HG03097 (cell line): ENCODE measurements at regions not wholly inside any gene's neighbourhood (a gene's known extent, or its start where the extent isn't known, plus 50 kb on each side); places are given as distances from the start of the nearest gene placed in this dataset.
A peak's percentile ranks its signal among the peaks of the same experiment; 100 is the strongest.
"Not testable (repeated sequence)": the region's sequence is repeated elsewhere in the genome, so short reads cannot be mapped to it uniquely, and the experiment has no call there.

Experiments
- ATAC-seq: cut with Tn5 transposase; IDR thresholded peaks from one replicate; pipeline ENCODE4 v1.9.1; 2021; ENCODE audit not compliant: unreplicated experiment, low FRiP score

DNA sequence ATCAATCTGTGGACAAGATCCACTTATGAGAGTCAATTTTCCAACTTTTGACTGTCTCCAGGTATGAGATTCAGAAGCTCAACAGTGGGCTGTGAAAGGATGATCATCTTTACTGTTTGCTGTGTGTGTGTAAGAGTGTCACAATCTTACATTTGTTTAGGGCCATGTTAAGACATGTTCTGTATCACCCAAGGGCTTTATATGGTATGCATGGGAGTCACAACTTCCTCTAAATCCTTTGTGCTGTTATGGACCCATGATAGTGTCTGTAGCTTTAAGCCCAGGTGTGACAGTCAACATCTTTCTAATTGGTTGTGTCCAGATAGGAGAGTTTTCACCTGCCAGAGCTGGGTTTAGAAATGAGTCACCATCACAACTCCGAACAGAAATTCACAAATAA lies 70.2 kb downstream of the ZNF726 start:
- ATAC-seq: not testable (repeated sequence)

DNA sequence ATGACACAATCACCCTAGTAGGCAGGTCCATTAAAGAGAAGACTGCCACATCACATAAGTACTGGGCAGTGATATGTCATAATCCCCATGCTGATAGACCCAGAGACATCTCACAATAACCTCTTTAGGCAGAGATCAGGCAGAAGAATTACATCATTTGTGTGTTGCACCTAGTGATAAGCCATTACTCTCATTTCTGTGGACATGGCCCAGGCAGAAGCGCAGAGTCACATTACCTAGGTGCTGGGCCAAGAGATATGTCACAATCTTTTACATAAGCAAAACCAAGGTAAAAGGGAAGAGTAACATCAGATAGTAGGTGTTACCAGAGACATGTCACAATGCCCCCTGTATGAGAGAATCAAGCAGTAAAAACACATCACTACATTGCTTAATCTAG lies 71.9 kb downstream of the ZNF726 start:
- ATAC-seq: no peak

DNA sequence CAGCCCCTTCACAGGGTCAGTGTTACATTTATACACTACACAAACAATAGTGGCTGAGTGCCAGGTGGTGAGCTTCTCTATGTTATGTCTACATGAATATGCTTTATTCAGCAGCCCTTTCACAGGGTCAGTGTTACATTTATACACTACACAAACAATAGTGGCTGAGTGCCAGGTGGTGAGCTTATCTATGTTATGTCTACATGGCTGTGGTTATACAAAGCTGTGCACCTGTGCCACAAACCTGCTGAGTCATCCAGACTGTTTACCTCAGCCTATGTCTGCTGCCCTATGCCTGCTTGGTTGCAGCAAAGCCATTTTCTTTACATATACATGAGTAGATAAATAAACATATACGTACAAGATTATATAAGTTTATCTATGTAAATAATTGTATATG lies 76.5 kb downstream of the ZNF726 start:
- no peak for ATAC-seq

DNA sequence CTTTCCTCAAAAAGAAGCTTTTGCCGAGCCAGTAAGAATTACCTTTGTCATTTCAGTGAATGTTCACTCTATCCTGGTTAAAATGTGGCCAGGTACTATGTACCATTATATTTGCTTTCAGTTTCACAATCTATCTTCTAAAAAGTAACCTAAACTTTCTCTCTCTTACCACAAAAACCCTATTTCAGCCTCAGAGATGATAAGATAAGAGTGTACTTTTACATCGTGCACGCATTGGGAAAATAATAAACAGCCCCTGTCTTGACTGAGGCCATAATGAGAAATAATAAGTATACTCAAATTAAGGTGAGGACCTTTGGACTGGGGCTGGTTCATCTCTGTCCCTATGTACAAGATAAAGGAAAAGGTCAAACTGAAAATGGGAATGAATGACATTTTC lies 77.7 kb downstream of the ZNF726 start:
- no peak for ATAC-seq

DNA sequence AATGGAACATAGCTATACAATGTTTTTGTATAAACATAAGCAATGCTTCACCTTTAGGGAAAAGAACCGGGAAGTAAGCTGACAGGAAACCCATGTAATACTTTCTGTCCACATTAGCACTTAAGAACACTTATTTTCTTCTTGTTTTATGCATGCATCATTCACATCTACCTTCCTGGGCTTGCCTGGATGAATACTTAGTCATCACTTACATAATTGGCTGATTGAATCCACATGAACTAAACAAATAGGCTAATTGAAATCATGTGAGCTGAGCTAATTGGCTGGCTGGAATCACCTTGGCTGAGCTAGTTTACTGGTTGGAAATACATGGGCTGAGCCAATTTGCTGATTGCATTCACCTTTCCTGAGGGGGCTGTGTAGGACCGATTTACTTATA lies 78.8 kb downstream of the ZNF726 start:
- no peak for ATAC-seq

DNA sequence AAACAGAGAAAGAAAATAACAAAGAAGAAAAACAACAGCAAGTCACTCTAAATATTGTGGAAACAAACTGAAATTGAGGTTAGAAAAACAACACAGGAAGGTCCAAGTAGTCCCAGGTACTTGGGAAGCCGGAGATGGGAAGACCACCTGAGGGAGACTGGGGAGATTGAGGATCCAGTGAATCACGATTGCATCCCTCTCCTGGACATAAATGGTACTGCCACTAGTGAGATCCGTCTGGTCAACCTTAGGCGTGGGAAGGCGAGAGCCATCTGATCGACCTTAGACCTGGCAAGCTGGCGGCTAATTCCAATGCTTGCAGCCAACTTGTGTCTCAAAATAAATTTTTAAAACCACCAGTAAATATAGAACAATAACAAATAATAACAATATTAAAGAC lies 81.9 kb downstream of the ZNF726 start:
- ATAC-seq: no peak

DNA sequence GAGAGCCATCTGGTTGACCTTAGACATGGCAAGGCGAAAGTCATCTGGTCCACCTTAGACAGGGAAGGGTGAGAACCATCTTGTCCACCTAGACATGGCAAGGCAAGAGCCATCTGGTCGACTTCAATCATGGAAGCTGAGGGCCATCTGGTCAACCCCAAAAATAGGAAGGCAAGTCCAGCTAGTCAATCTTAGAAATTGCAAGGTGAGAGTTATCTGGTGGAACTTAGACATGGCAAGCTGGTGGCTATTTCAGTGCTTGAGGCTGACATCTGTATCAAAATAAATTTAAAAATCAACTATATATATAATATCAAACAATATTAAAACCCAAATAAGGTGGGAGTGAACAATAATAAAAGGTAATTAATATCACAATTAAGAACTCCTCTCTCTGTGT lies 83.9 kb downstream of the ZNF726 start:
- no peak for ATAC-seq

DNA sequence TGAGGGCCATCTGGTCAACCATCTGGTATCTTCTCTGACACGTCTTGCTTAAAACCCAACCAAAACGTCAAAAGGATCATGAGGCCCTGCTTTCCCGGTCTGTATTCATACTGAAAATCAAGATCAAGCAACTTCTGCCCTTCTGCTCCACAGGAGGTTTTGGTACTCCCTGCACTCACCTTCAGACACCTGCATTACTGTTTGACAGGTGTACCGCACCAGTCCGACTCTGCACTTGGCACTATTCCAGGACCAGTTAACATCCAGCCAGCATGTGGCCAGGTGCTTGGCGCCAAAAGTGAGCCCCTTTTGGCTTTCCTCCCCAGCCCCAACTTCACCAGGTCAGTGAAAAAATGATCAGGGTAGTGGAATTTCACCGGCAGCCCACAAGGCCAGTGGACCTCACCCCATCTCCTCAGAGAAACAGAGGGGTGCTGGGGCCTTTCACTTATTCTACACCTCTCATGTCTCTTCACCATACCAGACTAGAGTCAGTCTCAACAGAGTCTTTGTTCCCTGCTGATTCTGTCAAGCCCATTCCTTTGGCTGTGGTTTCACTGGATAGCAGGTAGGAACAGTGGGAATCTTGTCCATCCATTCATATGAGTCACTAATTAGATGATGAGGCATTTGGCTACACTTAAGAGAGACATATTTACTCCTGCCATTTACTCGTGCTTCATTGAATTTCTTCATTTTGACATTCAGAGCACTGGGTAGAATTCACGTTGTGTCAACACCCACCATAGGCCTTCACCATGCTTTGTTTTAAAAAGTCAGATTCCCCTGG lies 85.3 kb downstream of the ZNF726 start:
- ATAC-seq: no peak

DNA sequence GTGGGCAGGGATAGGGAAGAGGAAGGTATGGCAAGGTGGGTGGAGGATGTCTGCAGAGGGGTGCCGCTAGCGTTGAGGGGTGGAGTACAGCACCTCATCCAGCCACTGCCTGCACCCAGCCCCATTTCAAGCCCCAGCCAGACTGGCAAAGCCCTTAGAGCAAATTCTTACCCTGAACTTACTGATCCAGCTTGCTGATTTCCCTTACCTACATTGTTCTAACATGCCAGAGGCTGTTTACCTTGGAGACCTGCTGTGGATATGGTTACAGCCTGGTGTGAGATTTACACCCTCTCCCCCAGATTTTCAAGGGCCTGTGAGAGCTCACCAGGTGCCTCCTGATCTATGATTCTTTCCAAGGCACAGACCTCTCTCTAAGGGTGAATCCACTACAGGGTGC lies 86.0 kb downstream of the ZNF726 start:
- no peak for ATAC-seq

DNA sequence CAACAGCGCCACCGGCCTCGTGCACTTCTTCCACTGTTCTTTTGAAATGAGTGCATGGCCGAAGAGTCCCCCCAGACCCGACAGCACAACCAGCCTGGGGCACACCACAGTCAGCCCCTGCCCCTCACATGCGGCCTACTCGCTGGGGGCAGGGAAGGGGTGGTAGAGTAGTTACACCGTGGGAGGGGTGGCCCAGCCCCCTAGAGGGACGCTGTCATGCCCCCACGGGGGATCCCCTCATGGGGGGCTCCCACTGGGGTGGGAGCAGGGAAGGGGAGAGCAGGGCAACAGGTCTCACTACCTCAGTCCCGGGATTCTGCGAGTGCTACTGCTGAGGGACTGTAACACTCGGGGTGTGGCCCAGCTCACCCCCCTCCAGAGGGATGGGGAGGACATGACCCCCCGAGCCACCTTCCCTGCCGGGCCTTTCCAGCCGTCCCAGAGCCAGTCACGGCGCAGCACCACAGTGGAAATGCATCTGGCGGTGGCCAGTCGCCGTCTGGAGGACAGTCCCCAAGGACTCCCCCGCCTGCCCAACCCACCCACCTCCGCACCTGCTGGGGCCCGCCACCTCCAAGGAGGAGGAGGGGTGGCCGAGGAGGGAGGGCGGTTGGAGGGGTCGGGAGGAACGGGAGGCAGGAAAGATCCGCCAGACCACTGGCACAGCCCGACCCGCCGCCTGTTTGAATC lies 84.6 kb upstream of the ZNF254 start:
- ATAC-seq: no peak

DNA sequence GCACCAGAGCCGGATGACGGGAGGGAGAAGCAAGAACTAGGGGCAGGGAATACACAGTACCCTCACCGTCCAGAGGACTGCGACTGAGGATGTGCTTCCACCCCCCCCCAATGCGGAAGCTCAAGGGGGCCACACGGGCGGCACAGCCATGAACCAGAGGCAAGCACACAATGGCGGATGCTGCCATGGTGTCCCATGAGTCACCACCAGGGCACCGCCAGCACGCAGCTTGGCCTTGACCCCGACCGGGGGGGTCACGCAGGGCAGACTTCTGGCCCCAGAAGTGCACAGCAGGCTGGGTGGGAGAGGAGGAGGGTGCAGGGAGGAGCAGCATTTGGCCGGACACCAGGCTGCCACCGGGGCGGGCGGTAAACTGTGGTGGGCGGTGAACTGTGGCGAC lies 83.5 kb upstream of the ZNF254 start:
- no peak for ATAC-seq

DNA sequence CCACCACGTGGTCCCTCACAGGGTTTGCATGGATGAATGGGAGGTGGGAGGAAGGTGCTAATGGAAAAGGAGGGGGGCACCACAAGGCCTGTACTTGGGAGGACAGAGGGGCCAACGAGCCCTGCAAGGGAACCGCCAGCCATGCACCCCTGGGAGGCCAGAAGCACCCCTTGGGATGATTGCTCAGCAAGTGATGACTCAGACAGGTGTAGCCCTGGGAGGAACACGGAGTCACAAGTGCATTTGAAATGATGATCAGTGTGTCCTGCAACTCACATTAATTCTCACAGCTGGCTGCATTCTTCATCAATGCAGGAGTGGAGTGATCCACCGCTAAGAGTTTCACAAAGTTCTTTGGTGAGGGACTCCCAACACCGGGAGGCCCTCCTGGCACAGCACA lies 82.8 kb upstream of the ZNF254 start:
- no peak for ATAC-seq

DNA sequence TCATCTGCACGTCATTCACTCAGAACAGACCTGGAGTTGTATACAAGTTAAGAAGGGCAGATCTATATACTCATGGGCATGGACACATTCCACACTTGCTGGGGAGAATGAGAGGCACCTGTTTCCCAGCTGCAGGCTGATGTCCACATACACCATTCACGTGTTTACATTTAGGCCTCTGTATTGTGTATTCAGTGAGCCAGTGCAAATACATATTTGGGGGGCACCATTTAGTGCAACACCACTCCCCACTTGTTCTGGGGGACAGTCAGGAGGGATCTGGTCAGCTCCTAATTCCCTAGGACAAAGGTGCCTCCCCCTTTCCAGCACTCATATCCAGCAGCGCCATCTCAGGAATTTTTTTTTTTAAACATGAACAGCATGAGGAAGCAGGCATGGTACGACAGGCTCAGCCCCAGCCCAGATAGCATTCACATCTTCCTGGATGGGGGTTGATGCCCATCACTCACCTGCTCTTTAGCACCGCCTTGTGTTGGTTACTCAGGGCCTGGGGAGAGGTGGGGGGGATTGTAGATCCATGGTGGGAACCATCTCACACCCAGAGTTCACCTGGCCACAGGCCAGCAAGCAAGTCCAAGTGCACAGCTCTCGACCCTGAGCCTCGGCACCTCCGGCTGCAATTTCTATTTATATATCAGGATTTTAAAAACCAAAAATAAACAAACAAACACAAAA lies 56.9 kb upstream of the ZNF254 start:
- ATAC-seq: no peak

DNA sequence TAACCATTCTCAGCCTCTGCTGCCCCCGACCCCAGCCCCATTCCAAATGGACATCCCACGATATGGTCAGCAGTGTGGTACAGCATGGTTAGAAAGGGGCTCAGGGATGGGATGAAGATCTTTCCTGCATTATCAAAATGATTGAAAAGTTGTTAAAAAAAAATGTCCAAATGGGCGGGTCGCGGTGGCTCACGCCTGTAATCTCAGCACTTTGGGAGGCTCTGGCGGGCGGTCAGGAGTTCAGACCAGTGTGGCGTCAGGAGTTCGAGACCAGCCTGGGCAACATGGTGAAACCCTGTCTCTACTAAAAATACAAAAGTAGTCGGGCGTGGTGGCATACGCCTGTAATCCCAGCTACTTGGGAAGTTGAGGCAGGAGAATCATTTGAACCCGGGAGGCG lies 54.3 kb upstream of the ZNF254 start:
- ATAC-seq: no peak

DNA sequence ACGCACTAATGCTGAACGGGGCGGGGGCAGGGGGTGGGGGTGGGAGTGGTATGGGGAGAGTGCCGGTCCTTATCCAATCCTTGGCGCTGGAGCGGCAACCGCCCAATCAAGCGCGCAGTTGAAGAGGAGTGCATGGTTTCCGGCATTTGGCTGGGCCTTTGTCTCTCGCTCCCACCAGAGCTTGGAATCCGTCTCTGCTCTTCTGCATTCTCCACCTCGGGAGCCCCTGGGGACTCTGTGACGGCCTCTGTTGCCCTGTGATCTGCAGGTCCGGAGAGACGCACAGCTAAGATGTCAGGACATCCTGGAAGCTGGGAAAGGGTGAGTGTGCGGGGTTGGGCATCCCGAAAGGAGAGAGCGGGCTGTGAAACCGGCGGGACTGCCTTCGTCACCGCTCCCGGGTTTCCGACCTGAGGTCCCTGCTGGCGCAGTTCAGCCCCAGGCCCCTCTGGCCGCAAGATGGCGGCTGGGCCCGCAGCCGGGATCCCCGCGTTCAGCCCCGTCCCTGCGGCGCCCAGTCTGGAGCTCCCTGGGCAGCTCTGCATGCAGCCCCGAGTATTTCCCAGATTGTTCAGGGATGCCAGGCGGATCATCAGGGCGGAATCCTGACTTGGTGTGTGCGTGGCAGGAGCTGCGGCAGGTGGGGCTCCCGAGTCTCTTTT lies 53.6 kb upstream of the ZNF254 start:
- ATAC-seq: peak; percentile 94

DNA sequence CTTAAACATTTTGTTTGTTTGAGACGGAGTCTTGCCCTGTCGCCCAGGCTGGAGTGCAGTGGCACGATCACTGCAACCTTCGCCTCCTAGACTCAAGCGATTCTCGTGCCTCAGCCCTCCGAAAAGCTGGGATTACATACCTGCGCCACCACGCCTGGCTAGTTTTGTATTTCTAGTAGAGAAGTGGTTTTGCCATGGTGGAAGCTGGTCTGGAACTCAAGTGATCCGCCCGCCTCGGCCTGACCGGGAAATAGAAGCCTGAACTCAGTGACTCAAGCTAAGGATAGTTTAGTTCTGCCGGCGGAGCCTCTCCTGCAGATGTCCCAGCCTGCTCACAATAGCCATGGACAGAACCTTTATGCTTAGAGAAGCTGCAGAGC lies 53.0 kb upstream of the ZNF254 start:
- ATAC-seq: peak; percentile 10

DNA sequence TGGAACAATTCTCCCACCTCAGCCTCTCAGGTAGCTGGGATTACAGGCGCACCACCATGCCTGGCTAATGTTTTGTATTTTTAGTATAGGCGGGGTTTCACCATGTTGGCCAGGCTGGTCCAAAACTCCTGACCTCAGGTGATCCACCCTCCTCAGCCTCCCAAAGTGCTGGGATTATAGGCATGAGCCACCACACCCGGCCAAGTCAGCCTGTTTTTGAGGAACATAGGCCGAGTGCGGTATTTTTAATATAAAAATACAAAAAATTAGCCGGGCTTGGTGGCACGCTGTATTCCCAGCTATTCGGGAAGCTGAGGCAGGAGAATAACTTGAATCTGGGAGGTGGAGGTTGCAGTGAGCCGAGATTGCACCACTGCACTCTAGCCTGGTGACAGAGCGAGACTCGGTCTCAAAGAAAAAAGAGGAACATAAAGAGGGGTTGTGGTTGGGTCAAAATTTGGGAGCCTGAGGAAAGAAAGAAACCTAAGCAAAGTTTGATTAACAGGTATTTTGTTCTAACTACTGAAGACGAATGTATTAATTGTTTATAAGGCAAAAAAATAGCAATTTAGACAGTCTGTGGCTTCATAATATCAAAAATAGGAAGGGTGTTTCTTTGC lies 51.6 kb upstream of the ZNF254 start:
- not testable (repeated sequence) for ATAC-seq
